ENCODE measurements at regions not wholly inside any gene's neighbourhood (a gene's known extent, or its start where the extent isn't known, plus 50 kb on each side); places are given as distances from the start of the nearest gene placed in this dataset.
A peak's percentile ranks its signal among the peaks of the same experiment; 100 is the strongest.

- FAIRE-seq = no peak
These were observed 1410.1 kb downstream of the MRPL39 start for GRCh38 chr21:24197132-24197643.

GRCh38 chr21:24188506-24188905 is 1418.8 kb downstream of the MRPL39 start:
- FAIRE-seq = no peak

- no peak for FAIRE-seq
These were observed 1424.2 kb downstream of the MRPL39 start for GRCh38 chr21:24183077-24183476.

- FAIRE-seq = no peak
These were observed 1428.2 kb downstream of the MRPL39 start for GRCh38 chr21:24179110-24179509.

- no peak for FAIRE-seq
These were observed 1432.2 kb downstream of the MRPL39 start for GRCh38 chr21:24175106-24175505.

- FAIRE-seq = no peak
These were observed 1435.5 kb downstream of the MRPL39 start for GRCh38 chr21:24171736-24172135.

- FAIRE-seq = peak; percentile 91
These were observed 1443.7 kb downstream of the MRPL39 start for GRCh38 chr21:24163539-24163938.

GRCh38 chr21:24160528-24160927 is 1446.8 kb downstream of the MRPL39 start:
- FAIRE-seq = no peak

GRCh38 chr21:24153137-24153536 is 1454.1 kb downstream of the MRPL39 start:
- no peak for FAIRE-seq

- no peak for FAIRE-seq
These were observed 1456.5 kb downstream of the MRPL39 start for GRCh38 chr21:24150753-24151152.

GRCh38 chr21:24148461-24148860 is 1458.8 kb downstream of the MRPL39 start:
- FAIRE-seq = no peak

GRCh38 chr21:24147674-24148073 is 1459.6 kb downstream of the MRPL39 start:
- no peak for FAIRE-seq

- FAIRE-seq = no peak
These were observed 1476.2 kb downstream of the MRPL39 start for GRCh38 chr21:24131056-24131455.

GRCh38 chr21:24127651-24128050 is 1479.6 kb downstream of the MRPL39 start:
- FAIRE-seq = no peak

GRCh38 chr21:24123785-24124184 is 1483.5 kb downstream of the MRPL39 start:
- no peak for FAIRE-seq

- FAIRE-seq = no peak
These were observed 1488.4 kb downstream of the MRPL39 start for GRCh38 chr21:24118738-24119459.

GRCh38 chr21:24115141-24115540 is 1492.1 kb downstream of the MRPL39 start:
- FAIRE-seq = no peak

GRCh38 chr21:24112020-24112419 is 1495.3 kb downstream of the MRPL39 start:
- no peak for FAIRE-seq

GRCh38 chr21:24110846-24111245 is 1496.4 kb downstream of the MRPL39 start:
- no peak for FAIRE-seq

- no peak for FAIRE-seq
These were observed 1510.1 kb downstream of the MRPL39 start for GRCh38 chr21:24097181-24097580.

GRCh38 chr21:24096651-24097050 is 1510.6 kb downstream of the MRPL39 start:
- no peak for FAIRE-seq

GRCh38 chr21:24093032-24093431 is 1514.2 kb downstream of the MRPL39 start:
- no peak for FAIRE-seq

GRCh38 chr21:24076179-24076578 is 1531.1 kb downstream of the MRPL39 start:
- FAIRE-seq = no peak

GRCh38 chr21:24055696-24056095 is 1551.6 kb downstream of the MRPL39 start:
- FAIRE-seq = no peak

- no peak for FAIRE-seq
These were observed 1557.0 kb downstream of the MRPL39 start for GRCh38 chr21:24050231-24050630.

All from islet of Langerhans (tissue), 1 donor.